Left lobe of liver (tissue), 2 donors: ENCODE measurements at regions not wholly inside any gene's neighbourhood (a gene's known extent, or its start where the extent isn't known, plus 50 kb on each side); places are given as distances from the start of the nearest gene placed in this dataset.
"Not testable (repeated sequence)": the region's sequence is repeated elsewhere in the genome, so short reads cannot be mapped to it uniquely, and the experiment has no call there.

Source experiments
- ATAC-seq: fragments of 200-7000 bp; cut with Tn5 transposase; one replicate; pipeline ENCODE4 v1.9.1; 2020; ENCODE audit warnings: mild to moderate bottlenecking, moderate library complexity
- DNase-seq: peaks from one replicate; pipeline ENCODE4 v3.0.0-alpha.2; 2020; ENCODE audit warnings: low spot score
- donor health status: DM: no; HTN: no; CAD: no; lungs with moderate emphysema.
- donor health status: DM: no; HTN: yes; CAD: no.

DNA sequence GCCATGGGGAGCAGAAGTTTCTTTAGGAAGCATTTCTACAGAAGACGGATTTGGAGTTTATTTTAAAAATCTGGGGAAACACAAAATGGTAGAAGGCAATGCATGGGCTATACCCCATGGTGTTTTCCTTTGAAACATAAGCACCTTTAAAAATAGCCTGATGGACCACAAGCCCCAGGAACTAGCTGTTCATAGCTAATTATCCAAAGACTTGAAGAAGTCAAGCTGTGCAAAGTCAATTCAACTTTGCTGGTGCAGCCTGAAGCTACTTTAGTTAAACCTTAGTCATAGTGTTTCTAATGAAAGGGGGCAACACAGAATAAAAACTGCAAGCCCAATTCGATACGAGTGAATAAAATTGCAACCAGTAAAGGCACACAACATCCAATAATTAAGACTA, 732.5 kb downstream of the GALC start:
- ATAC-seq (no peak), DNase-seq (no peak)

DNA sequence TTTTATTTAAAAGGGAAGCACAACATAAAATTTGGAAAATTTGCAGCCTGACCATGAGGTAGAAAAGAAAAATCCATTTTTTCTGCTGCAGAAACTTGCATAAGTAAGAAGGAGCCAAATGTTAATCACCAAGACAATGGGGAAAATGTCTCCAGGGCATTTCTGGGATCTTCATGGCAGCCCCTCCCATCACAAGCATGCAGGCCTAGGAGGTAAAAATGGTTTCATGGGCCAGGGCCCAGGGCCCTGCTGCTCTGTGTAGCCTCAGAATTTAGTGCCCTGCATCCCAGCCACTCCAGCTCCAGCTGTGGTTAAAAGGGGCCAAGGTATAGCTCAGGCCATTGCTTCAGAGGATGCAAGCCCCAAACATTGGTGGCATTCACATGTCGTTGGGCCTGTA, 735.6 kb downstream of the GALC start:
- ATAC-seq (no peak), DNase-seq (no peak)

DNA sequence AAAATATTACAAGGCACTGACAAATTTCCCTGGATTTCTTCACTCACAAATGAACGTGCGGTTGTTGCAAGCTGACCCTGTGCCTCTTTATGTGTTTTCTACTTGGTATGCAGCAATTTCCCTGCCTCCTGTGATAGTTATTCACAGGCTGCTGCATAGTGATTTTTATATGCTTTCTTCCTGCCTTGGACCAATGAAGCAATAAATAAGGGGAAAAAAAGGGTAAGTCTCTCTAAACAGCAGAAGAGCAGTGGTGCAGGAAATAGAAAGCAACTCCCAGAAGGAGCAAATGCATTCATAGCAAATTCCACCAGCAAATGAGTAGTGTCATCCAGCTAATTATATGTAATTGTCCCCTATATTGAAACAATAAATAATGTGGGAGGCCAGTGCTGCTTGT, 737.9 kb downstream of the GALC start:
- no peak for DNase-seq

DNA sequence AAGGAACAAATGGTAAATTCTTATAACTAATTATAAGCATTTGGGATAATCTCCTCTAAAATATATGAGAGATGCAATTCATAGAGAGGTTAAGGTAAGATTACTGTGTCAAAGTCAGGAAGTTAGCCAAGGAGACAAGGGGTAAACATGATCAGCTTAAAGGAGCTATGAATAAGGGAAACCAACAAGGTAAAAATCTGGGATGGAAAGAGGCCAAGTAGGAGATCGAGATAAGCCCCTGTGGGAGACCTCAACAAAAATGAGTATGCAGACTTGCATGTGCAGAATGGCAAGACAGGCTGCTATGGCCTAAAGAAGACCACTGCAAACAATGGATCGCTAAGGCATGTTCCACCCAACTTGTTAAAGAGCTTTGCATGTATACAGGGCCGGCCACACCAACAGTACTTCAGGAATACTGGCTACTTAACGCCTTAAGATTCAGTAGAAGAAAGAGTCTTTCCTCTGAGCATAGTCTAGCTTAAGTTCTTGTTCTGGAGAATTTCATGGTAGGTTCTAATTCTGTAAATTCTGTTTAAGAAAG, 738.6 kb downstream of the GALC start:
- no peak for ATAC-seq
- DNase-seq: no peak

More for the DNA sequence above, 737.9 kb downstream of the GALC start:
- no peak for ATAC-seq

DNA sequence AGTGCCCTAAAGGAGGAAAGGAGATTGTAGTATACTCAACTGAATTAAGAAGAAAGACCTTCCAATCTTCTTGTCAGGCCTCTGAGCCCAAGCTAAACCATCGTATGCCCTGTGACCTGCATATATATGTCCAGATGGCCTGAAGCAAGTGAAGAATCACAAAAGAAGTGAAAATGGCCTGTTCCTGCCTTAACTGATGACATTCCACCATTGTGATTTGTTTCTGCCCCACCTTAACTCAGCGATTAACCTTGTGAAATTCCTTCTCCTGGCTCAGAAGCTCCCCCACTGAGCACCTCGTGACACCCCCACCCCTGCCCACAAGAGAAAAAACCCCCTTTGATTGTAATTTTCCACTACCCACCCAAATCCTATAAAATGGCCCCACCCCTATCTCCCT, 739.2 kb downstream of the GALC start:
- DNase-seq, ATAC-seq: not testable (repeated sequence)

DNA sequence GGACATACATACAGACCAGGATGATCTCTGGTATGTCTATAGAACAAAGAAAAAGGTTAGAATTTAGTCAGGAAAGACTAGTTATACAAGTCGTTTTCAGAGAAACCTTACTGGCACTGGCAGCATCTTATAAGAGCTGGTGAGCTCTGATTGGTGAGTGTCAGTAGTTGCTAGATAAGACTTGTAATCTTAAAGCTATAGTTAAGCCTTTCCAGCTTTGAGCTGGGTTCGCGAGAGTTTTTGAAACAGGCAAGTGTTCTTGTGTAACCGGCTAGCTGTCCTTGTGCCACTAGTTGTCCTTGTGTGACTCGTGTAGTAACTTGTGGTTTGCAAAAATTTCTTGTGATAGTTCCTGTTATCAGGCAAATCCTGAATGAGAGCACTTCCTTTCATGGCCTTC, 740.9 kb downstream of the GALC start:
- DNase-seq (no peak), ATAC-seq (no peak)

DNA sequence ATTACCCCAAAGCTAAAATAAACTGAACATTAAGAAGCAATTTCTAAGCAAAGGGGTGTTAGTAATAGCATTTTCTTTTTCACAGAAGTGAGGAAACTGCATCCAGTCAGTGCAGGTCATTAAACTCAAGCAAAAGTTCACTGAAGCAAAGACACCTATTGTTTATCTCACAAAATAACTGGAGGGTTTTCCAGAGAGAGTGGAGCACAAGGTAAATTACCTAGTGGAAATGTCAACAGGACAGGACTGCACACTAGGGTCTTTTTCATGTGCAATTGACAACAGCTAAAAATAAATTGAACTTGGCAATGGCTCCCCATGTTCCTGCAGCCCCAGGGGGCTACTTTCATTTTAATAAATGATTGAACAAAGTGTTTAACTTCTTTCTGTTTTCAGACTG, 742.0 kb downstream of the GALC start:
- no peak for ATAC-seq

DNA sequence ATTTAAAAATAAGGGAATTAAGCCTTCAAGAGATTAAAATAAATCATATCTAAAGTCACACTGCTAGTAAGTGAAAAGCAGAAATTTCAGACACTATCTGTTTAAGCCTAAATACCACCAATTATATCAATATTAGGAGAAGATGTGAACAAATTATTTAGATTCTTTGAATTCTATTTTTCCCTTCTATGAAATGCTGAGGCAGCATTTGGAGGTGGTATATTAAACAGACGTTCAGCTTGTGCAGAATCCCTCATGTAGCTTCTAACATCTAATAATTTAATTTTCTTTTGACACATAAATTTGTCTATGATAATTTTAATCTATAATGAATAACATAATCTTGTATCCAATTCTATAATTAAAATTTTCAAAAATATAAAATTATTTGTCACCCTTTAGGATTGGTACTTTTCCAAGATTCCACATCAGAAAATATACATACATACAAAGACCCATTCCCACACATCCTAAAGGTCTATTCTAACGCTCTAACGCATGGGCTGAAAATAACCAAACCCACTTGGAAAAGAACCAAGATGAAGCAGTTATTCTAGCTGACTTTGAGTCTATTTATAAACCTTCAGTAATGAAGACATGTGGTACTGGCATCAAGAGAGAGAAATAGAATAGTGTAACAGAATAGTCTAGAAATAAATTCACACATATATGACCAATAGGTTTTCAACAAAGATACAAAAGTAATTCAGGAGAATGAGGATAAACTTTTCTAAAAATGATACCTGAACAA, 751.8 kb downstream of the GALC start:
- ATAC-seq (no peak), DNase-seq (no peak)

More for the DNA sequence above, 742.0 kb downstream of the GALC start:
- DNase-seq: no peak

DNA sequence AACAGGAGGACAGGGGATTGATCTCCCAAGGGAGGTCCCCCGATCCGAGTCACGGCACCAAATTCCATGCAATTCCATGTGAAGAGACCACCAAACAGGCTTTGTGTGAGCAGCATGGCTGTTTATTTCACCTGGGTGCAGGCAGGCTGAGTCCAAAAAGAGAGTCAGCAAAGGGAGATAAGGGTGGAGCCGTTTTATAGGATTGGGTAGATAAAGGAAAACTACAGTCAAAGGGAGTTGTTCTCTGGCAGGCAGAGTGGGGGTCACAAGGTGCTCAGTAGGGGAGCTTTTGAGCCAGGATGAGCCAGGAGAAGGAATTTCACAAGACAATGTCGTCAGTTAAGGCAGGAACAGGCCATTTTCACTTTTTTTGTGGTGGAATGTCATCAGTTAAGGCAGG, 752.7 kb downstream of the GALC start:
- not testable (repeated sequence) for ATAC-seq, DNase-seq

DNA sequence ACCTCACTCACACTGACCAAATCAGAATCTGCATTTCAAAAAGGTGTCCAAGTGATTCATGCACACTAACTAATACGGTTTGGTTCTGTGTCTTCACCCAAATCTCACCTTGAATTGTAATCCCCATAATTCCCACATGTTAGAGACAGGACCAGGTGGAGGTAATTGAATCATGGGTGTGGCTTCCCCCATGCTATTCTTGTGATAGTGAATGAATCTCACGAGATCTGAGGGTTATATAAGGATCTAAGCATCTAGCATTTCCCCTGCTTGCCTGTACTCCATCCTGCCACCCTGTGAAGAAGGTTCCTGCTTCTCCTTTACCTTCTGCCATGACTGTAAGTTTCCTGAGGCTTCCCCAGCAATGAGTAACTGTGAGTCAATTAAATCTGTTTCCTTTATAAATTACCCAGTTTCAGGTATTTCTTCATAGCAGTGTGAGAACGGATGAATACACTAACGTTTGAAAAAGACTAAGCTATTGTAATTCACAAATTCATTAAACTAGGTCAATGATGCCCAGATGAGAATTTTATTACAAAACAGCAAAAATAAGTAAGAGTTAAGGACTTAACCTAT, 759.1 kb downstream of the GALC start:
- ATAC-seq (no peak), DNase-seq (no peak)

DNA sequence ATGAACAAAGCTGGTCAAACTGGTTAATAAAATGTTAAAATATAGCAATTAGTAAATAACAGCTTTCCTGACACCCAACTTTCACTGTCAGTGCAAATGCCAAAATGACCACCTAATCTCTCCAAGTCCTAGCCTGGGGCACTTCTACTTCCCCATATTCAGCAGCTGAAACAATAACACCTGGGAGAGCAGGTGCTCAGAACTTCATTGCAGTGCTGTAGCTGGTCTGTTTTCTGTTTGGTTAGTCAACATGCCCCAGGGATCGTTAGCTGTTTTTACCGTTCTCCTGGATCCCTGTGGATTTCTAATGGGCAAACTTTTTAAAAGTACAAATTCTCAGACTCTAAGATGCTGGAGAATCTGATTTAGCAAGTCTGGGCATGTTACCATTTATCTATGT, 759.7 kb downstream of the GALC start:
- ATAC-seq (no peak), DNase-seq (no peak)

DNA sequence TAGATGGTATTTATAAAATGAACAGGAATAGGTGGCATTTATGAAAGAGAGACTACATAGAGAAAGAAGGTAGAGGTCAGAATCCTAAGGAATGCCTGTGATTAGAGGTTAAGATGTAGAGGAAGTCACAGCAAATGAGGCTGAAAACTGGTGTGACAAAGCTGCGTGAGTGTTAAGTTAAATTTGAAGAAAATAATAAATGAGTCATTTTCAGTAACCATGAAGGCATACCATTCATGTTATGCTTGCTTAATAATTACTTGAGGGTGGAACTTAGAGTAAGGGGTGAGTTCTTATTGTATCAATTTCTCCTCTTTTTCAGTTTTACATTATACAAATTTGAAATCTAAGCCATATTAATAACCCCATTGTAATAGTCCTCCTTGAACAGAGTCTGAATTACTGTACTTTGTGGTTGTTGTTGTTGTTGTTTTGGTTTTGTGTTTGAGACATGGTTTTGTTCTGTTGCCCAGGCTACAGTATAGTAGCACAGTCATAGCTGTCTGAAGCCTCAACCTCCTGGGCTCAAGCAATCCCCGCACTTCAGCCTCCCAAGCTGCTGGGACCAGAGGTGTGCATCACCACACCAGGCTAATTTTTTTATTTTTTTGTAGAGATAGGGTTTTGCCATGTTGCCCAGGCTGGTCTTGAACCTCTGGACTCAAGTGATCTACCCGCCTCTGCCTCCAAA, 761.5 kb downstream of the GALC start:
- no peak for DNase-seq
- no peak for ATAC-seq

DNA sequence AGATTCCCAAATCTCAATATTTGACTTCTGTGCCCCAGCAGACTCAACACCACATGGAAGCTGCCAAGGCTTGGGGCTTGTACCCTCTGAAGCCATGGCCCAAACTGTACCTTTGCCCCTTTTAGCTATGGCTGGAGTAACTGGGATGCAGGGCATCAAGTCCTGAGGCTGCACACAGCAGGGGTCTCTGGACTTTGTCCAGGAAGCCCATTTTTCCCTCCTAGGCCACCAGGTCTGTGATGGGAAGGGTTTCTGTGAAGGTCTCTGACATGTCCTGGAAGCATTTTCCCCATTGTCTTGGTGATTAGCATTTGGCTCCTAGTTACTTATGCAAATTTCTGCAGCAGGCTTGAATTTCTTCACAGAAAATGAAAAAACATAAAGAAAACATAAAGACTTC, 762.3 kb downstream of the GALC start:
- DNase-seq (no peak), ATAC-seq (no peak)

DNA sequence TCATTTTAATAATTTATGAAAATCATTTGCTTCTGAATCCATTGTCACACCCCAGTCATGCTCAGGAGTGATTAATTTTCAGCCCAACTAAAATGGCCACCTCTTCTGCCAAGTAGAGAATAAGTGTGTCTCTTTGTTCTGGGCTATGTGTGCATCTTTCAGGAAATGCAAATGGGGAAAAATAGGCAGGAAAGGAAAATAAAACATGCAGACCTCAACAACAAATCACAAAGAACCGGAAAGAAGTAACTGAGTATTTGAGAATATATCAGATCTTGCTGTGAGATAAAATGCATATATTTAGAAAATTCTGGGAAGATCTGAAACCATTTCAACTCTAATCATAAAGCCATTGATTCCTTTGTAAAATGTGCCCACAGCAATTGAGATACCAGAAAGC, 763.9 kb downstream of the GALC start:
- ATAC-seq (no peak), DNase-seq (no peak)

DNA sequence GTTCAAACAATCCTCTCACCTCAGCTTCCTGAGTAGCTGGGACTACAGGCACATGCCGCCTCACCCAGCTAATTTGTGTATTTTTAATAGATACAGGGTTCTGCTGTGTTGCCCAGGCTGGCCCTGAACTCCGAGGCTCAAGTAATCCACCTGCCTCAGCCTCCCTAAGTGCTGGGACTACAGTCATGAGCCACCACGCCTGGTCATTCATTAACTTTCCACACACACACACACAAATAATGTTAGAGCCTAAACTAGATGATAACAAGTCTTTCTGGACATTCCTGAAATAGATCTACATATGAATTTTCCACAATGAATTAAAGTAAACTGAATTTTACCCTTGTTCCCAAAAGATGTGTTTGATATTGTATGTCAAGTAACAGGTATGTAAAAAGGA, 776.0 kb downstream of the GALC start:
- no peak for DNase-seq
- no peak for ATAC-seq

DNA sequence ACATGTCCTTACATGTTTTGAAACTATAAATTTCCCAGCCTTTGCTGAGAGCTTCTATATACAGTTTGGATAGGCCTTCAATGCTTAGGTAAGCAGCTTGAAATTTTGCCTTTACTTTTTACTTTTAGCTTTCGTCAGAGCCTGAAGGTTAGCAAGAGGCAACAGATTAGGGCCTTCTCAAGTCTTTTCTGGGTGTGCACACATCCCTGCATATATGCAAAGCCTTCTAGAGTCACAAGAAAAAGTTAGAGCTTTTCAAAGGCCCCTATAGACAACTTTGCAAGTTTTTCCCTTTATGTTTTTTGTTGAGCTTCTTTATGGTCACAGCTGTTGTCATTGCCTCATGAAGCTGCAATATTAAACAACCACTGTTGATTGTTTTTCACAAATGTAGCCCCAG, 778.4 kb downstream of the GALC start:
- no peak for DNase-seq
- ATAC-seq: no peak

DNA sequence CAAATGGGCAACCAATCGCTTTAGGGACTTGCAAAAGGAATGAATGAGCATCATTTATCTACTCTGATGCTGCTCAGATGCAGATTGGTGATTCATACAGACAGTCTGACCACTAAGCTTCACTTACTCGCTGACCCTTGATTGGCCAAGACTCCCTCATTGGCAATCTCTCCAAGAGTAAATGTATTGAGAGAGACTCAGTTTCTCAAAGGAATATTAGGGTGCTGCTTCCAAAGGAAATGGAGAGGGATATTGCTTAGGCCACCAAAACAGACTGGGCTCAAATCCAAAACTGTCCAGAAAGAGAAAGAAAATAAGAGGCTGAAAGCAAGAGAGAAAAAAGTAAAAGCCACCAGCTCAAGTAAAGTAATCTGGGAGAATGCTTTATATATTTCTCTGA, 785.2 kb downstream of the GALC start:
- no peak for ATAC-seq

DNA sequence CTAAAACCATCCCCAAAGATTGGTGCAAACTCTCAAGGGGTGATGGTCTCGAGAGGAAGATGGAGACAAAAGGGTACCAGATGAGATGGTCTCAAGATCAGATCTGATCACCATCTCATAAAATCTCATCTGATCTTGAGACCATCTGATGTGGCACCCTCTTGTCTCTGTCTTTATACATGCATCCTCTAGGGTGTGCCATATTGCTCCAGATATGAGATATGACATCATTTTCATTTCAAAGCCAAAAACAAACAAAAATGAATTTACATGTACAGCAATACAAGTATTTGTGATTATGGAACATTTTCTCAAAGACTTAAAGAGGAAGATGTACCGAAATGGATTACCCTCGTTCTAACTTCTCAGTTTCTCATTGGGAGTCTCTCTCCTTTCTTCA, 787.2 kb downstream of the GALC start:
- DNase-seq (no peak), ATAC-seq (no peak)

More for the DNA sequence above, 785.2 kb downstream of the GALC start:
- DNase-seq: no peak

DNA sequence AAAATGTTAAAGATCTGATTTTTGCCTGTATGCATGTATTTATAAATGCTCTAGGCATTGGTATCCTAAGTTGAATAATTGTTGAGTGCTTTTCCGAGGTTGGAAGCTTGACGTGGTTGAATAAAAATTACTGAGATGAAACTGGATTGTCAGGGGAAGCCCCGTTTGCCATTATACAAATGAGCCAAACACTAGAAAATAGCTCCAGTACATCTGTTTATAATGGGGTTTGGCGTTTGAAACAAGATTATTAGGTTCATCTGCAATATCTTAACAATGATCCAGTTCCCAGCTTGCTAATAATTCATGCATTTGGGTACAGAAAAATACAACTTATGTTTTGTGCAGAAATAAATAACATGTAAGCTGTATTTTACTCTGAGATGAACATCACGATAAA, 789.6 kb downstream of the GALC start:
- ATAC-seq (no peak), DNase-seq (no peak)

DNA sequence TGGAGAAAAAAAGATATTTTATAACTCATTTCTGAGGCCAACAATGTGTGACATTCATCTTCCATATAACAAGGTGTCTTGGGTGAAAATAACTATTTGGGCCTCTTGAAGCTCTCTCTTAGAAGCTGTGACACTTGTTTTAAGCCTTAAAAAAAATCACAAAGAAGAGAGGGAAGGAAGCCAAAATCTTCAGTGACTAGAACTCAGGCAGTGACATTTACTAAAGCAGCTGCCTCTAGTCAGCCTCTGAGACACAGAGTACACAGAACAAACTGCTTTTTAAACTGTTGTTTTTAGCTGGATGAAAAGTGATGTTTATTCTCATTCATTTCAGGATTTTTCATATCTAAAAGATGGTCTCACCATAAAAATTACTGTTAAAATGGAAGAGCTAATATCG, 793.6 kb downstream of the GALC start:
- DNase-seq (no peak), ATAC-seq (no peak)

DNA sequence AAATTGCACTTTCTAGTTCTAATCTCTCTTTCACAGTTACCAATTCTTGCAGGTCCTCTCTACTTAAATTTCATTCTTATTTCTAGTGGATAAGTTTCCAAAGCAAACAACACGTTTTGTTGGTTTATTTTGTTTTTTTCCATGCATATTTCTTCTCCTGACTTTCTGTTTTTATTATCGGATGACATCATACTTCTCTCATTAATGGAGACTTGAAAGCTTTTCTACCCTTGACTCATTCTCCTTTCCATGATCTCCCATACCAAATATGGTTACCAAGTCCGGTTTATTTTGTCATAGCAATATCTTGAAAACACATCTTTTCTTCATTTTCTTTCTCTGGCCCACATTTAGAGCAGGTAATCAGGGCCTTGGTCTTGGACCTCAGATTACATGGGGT, 796.5 kb downstream of the GALC start:
- no peak for DNase-seq
- ATAC-seq: no peak

DNA sequence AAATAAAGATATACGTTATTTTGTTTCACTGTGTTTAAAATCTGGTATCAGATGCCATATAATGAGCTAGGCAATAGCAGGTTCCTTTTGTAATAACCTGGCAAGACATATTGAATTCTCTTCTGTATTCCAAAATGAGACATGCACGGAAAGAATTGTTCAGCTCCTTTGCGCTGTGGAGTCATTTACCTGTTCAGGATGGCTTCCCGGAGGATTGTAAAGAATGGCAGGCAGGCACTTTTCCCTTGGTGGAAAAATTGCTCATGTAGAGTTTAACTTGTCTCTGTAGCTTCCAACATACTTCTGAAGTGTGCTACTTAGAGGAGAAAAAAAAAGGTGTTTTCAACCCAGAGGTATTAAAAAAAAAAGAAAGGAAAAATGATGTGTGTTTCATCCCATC, 805.2 kb downstream of the GALC start:
- no peak for DNase-seq
- ATAC-seq: no peak
